CD1c-positive myeloid dendritic cell (primary cell): ENCODE measurements at regions not wholly inside any gene's neighbourhood (a gene's known extent, or its start where the extent isn't known, plus 50 kb on each side); places are given as distances from the start of the nearest gene placed in this dataset.
"Not testable (repeated sequence)": the region's sequence is repeated elsewhere in the genome, so short reads cannot be mapped to it uniquely, and the experiment has no call there.

Experiments used
- DNase-seq: peaks from one replicate; pipeline ENCODE4 v3.0.0-alpha.2; 2016; ENCODE audit errors: extremely low spot score

DNA sequence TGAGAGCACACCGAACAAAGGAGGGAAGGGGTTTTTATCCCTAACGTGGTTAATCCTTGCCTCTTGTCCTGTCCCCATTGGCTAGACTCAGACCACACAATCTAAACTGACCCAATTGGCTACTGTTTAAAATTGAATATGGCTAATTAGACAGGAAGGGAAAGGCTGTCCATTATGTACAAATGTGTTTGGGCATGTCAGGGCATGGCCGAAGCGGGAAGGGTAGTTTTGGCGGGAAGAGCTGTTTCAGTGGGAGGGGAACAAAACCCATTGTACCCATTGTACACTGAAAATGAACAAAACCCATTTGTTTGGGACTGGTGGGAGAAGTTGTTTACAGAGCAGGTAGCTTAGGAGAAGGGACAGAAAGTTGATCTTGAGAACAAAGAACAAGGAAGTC lies 330.9 kb upstream of the POU1F1 start:
- no peak for DNase-seq

DNA sequence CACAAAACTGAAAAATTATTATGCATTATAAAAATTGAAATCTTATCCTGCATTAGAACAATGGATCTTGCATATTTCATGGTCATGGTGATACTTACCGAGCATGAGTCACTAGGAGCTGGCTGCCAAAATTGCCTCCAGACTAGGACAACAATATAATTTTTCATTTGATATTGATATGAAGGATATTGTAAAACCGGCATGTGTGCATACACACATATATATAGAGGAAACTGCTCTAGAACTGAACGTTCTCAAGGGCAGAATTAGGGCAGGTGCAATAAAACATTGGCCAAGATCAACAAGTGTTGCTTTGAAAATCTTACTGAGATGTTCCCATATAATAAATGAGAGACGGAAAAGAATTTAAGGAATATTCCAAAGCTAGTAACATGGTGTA lies 319.4 kb upstream of the POU1F1 start:
- DNase-seq: no peak

DNA sequence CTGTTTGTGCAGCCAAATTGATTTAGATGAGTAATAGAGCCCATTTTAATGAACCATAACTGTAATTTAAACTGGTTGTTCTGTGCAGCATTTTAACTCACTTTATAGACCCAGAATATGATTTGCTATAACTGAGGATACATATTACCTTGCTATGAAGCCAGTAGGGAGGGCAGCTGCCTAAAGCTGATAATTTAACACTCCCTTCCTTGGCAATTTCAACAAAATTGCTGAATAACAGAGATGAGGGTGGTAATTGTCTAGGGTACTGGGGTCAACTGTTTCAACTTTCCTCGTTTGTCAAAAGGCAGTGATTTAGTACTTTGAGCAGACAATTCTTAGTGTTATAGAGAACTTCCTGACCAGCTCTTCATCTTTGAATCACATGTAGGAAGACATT lies 304.9 kb upstream of the POU1F1 start:
- DNase-seq: no peak

DNA sequence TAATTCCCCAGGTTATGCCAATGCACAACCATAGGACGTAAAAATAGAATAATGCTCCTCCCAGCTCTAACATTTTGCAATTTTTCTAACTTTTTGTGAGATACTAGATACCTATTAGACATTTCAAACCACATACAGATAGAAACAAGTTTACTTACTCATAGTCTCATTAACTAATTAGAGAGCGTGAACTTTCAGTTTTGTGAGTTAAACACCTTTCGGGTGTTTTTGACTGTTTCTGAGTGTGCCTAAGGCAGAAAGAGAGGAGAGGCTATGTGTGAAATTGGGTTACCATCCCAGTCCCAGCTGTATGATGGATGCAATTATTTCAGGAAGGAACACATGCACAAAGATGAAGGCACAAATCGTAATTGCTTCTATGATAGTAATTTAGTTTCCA lies 300.4 kb upstream of the POU1F1 start:
- no peak for DNase-seq

DNA sequence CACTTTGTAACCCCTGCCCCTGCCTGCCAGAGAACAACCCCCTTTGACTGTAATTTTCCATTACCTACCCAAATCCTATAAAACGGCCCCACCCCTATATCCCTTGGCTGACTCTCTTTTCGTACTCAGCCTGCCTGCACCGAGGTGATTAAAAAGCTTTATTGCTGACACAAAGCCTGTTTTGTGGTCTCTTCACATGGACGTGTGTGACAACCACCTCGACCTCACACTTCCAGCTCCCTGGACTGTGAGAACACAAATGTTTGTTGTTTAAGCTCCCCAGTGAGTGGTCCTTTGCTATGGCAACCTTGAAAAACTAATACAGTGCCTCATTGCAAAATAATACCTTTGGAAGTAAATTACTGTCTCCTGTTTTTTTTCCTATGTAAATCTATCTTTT lies 299.2 kb upstream of the POU1F1 start:
- DNase-seq: no peak

DNA sequence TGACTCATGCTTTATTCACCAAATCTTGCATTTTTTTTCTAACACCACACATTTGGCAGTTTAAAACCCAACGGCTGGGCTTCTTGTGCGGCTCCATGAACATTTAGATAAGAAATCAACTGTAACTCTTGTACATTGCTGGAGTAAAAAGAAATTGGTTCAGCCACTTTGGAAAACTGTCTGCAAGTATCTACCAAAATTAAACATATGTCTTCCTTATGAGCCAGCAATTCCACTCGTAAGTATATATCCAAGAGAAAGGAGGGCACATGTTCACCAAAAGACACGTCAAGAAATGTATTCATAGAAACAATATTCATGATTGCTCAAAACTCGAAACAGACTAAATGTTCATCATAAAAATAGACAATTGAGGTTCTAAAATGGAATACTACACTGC lies 291.9 kb upstream of the POU1F1 start:
- DNase-seq: no peak

DNA sequence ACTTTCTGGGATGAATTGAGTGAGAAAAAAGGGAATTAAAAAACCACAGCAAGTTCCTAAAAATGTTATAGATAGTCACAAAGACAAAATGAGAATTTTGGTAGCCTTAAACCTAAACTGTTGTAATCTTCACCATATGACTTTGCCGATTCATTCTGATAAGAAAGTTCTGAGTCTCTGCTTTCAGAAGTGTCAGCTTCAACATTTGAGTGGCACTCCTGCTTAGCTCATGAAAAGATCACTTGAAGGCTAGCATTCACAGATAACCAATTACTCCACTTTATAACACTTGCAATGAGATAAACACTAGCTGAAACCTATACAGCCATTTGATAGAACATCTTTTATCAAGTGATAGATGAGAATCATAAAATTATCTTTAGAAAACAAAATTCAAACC lies 288.1 kb upstream of the POU1F1 start:
- DNase-seq: no peak

DNA sequence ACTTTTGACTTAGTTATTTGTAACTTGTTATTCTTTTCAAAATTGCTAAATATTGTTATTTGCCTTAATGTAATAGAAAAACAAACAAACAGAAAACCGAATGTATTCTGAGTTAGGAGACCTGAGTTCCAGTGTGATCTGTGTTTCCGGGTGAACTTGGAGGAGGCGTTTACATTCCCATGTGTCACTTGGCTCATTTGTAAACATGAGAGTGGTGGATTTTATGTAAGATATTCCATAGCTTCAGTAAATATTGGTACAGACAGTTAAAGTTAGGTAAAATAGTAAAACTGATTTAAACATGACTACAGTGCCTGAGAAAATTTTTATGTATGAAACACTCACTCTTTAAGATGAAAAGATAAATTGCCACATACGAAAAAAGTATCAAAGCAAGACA lies 287.3 kb upstream of the POU1F1 start:
- no peak for DNase-seq

DNA sequence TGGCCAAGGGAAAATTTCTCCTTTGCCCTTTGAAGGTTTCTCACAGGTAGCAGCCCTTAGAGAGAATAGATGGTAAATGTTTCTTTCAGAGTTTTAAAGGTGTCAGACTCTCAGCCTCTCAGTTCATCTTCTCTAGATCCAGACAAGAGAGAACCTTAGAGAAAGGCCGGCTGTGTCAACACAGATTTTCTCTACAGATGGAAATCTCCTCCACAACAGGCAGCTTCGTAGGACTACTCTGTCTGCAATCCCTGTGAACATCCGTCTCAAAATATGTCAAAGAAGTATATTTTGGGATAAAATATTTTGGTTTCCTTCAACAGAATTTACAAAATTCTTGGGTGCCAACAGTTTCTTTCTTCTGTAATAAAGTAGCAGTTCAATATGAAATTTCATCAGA lies 282.1 kb upstream of the POU1F1 start:
- no peak for DNase-seq

DNA sequence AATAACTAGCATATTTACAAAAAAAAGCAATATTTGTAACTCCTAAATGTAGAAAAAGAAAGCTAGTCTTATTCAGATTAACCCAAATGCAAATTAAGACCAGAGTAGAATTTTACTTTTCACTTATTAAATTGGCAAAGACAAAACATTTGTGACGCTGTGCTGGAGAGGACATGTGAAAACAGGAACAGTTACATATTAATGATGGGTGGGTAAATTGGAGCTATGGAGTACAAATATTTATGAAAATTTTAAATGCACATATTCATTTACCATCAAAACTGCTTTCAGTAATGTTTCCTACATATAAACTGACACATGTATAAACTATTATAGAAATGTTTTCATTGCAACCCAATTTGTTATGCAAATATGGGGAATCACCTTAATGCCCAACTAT lies 278.9 kb upstream of the POU1F1 start:
- no peak for DNase-seq

DNA sequence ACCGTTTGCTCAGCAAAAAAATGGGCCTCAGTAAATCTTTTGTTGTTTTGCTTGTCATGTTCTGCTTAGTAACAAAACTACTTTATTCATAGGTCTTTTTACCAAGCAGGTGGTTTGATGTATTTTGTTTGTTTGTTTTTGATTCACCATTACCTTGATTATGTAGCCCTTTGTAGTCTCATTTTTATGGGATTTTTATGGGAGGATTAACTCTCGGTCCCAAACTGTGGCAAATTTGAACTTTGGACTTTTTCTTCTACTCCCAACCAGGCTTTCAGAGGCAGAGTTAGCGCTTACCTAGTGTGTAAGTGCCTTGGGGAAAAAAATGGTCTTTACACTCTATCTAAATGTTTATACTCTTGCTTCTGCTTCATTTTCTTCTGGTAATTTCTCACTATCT lies 276.7 kb upstream of the POU1F1 start:
- no peak for DNase-seq

DNA sequence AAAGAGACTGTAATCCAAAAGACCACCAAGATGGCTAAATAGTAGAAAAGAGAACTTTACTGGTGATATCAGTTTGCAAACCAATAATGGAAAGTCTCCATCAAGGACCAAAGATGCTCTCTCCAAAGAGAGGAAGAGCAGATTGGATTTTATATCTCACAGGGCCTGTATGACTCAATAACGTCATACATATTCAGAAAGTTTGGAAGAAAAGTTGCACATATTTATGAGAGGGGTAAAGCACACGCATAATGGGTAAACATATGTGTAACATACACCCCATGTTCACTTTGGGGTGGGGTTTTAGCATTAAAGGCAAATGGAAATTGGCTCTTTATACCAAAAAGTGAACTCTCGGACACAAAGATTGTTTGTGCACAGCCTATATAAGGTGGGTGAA lies 274.5 kb upstream of the POU1F1 start:
- no peak for DNase-seq

DNA sequence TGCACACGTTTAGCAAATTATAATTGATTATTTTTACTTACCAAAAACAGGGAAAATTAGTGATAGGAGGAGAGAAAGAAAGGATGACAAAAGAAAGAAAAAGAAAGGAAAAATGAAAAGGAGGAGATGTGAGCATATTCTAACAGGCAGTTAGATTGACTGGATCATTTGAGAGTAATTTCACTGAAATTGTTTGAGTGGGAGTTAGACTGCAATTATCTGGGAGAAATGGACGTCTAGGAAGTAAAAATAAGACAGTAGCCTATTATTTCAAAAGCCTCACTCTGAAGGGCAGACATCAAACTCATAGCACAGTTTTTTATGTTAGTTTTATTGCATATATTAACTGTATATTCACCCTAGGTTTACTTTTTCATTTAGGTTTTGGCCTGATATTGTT lies 272.8 kb upstream of the POU1F1 start:
- DNase-seq: no peak

DNA sequence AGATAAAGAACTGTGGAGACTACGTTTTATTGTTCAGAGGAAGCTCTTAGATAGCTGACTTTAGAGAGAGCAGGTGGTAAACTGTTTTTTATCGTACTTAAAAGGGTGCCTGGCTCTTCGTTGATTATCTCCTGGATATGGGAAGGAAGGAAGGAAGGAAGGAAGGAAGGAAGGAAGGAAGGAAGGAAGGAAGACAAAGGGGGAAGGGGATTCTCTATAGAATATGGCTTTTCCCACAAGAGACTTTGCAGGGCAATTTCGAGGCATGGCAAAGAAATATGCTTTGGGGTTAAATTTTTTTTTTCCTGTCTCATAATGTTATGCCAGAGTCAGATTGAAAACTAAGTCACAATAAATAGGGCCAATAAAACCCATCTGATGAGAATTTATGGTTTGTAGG lies 271.9 kb upstream of the POU1F1 start:
- DNase-seq: no peak

DNA sequence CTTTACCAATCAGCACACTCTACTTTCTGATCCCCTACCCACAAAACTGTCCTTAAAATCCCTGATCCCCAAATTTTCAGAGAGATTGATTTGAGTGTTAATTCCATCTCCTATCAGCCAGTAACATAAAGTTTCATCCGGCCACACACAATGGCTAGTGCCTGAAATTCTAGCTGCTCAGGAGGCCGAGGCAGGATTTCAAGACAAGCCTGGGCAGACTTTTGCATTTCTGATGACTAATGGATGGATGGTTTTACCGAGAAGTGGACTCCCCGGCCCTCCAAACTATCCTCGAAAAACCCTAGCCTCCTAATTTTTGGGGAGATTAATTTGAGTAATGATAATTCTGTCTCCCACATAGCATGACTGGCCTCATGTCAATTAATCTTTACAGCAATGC lies 269.8 kb upstream of the POU1F1 start:
- no peak for DNase-seq

DNA sequence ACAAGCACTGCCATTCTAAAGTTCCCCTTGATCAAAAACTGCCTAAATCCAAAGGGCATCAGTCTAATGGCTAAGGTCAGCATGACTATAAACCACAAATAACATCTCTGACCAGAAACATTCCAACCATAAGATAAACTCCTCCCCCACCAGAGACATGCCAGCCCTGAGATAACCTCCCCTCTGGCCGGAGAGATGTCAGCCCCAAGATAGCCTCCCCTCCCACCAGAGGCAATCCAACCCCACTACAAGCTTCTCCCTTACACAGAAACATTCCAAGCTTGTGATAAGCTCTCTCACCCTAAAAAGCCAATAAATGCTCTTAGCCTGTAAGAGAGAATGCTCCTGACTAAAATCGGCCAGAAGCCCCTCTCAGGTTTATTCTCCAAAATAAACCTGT lies 267.0 kb upstream of the POU1F1 start:
- not testable (repeated sequence) for DNase-seq

DNA sequence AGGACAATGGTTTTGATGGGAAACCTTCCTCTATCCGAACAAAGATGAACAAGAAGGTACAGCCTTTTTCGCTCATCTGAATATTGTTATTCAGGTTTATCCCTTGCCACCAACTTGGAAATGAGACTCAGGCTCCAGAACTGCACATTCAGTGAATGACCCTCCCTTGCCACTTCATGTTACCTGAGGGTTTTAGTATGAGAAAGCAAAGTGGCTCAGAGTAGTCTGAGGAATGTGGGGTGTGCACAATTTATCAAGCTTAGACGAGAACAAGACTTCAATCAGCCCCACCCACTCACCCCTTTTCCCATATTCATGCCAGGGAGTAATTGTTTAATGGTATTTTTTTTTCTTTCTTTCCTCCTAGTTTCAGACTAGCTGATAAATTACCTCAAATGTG lies 265.3 kb upstream of the POU1F1 start:
- DNase-seq: no peak

DNA sequence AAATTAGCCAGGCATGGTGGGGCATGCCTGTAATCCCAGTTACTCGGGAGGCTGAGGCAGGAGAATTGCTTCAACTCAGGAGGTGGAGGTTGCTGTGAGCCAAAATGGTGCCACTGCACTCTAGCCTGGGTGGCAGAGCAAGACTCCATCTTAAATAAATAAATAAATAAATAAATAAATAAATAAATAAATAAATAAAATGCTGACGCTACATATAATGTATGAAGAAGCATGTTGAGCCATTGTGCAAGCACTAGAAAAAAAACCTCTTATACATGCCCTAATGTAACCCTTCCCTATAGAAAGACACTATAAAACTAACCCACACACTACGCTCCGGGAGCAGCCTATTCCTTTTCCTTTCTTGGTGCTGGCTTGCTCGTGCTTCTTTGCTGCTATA lies 262.3 kb upstream of the POU1F1 start:
- DNase-seq: not testable (repeated sequence)

DNA sequence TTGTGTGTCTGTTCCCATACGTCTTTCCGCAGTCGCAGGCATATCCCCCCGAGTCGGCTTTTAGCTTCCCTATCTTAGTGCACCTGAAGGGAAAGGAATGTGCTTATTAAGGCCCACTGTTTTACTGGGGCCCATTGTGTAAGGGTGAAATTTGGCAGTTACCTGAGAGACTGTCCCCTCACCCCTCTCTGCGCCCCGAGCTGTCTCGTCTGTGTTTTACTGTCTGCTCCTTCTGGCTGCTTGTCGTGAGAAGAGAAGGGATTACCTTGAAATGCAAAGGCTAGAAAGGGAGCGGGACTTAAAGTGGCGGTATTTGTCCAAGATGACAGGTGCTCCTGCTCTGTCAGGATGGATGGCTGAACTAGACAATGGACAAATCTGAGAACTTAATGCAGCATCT lies 233.0 kb upstream of the POU1F1 start:
- DNase-seq: no peak

DNA sequence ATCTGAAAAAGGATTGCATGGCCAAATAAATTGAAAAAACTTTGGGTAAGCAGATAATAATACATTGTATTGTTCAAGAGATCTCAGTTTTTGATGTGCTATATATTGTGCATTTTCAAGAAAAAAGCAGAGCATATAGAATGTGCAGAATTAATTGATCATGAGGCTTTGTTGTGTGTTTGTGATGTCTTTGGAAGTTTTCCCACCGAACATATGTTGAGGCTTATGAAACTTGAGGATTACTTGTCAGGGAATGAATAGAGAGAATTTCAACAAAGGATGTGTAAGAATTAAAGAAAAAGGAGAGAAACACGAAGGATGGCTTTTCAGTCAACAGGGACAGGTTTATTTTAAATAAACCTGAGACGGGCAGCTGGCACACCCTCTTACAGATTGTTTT lies 232.5 kb upstream of the POU1F1 start:
- no peak for DNase-seq

DNA sequence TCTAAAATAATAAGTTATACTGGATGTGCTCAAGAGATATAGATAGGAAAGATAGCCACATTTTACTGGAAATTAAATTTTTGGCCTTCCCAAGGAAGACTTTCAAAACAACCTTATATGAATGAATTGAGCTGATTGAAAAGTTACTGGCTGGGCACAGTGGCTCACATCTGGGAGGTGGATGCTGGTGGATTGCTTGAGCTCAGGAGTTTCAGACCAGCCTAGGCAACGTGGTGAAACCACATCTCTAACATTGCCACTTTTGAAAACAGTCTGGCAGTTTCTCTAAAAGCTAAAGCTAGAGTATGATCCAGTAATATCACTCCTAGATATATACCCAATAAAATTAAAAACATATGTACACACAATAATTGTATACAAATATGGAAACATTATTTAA lies 231.4 kb upstream of the POU1F1 start:
- no peak for DNase-seq

DNA sequence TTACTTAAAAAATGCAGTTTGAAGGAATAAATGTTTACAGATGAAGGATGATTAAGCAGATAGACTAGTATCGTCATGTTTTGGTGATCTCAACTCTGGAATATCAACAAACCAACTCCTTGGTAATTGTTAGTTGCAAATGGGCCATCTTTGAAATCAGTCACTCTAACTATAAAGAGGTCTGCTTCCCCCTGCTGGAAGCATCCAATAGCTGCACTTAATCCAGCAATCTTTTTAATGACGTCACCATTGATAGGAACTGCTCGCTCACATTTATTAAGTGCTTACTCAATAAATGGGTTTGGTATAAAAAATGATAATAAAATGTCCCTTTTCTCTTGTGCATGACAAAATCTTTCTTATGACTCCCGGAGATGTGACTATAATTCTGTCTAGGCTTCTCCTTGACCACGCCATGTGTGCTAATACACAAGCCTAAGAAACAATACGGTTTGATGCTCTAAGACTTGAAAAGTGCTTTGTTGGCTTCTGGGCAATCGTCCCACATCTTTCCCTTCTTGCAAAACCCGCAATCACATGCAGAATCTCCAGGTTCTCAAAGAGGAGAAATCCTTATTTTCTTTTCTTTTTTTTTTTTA lies 227.6 kb upstream of the POU1F1 start:
- peak; percentile 46 for DNase-seq

DNA sequence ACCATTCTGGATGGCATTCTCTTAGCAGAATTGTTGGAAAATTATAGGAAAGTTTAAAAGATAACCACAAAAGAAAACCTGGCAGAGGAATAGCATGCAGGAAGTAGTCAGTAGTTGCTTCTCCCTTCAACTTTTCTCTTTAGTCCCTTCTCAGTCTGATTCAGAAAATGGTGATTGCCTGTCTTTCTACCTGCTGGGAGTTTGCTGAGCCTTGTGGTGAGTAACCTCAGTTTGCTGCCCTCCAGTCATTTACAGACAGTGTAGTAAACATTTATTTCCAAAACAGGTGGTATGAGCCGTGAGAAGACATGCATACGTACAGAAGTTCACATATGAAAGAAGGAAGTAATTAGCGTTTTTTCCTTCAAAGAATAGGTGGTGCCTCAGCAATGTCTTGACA lies 224.7 kb upstream of the POU1F1 start:
- DNase-seq: no peak

DNA sequence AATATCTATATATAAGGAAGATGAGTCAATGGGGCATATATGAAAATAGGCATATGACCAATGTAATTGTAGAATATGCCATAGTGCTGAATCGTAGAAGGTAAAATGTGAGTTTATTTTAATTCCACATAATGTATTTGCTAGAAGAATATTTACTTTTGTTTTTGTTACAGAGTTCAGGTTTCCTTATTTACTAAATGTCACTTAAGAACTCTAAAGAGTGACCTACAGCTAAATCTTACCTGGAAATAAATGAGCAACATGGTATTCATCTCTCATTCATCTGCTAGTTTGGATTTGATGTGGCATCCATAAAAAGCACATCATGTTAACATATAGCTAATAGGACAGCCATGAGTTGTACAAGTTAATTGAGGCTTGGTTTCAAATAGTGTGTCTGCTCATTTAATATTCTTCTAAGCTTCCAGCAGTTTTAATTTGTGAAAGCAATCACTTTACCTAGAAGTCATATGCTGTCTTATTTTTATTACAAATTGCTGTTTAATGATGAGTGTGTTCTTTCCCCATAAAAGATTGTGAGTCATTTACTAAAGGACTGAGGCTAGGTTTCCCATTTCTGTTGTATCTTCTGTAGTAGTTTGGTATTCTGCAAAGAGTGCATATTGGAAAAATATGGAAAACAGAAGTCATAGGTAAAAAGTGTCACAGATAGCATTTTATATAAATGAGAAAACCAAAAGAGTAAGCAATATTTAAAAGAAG lies 222.1 kb upstream of the POU1F1 start:
- DNase-seq: no peak
